NT2/D1 (cell line): ENCODE measurements at regions not wholly inside any gene's neighbourhood (a gene's known extent, or its start where the extent isn't known, plus 50 kb on each side); places are given as distances from the start of the nearest gene placed in this dataset.

ENCODE experiments used
- SUZ12 ChIP-seq: IDR thresholded peaks from 2 replicates; pipeline ENCODE4 v1.6.1; 2011; ENCODE audit not compliant: insufficient read length, insufficient read depth; ENCODE audit errors: extremely low read depth
- YY1 ChIP-seq: IDR thresholded peaks from 2 replicates; pipeline ENCODE4 v1.6.1; 2011; ENCODE audit not compliant: insufficient read length, insufficient read depth
- ZNF274 ChIP-seq: IDR thresholded peaks from 2 replicates; pipeline ENCODE4 v1.6.1; 2011; ENCODE audit warnings: mild to moderate bottlenecking, low read depth, low read length

- TF ChIP-seq YY1: no peak
- TF ChIP-seq ZNF274: no peak
- no peak for TF ChIP-seq SUZ12
Observed at GRCh38 chr17:71986886-71987285, 133.9 kb upstream of the SOX9 start.
